OCI-LY3 (cell line): ENCODE measurements at regions not wholly inside any gene's neighbourhood (a gene's known extent, or its start where the extent isn't known, plus 50 kb on each side); places are given as distances from the start of the nearest gene placed in this dataset.

Experiments
- EZH2phosphoT487 ChIP-seq: fragments of 200-600 bp; shearing (Covaris generic); IDR thresholded peaks from 2 replicates; pipeline ENCODE4 v1.6.1; 2018; ENCODE audit warnings: antibody characterized with exemption, mixed run types, low read depth
- TF ChIP-seq, protein P1 (sequence below): fragments of 200-600, 300-600 bp; sonication (generic); IDR thresholded peaks from 2 replicates; pipeline ENCODE4 v1.5.1; 2014; ENCODE audit warnings: antibody characterized with exemption, low read length, low read depth

DNA sequence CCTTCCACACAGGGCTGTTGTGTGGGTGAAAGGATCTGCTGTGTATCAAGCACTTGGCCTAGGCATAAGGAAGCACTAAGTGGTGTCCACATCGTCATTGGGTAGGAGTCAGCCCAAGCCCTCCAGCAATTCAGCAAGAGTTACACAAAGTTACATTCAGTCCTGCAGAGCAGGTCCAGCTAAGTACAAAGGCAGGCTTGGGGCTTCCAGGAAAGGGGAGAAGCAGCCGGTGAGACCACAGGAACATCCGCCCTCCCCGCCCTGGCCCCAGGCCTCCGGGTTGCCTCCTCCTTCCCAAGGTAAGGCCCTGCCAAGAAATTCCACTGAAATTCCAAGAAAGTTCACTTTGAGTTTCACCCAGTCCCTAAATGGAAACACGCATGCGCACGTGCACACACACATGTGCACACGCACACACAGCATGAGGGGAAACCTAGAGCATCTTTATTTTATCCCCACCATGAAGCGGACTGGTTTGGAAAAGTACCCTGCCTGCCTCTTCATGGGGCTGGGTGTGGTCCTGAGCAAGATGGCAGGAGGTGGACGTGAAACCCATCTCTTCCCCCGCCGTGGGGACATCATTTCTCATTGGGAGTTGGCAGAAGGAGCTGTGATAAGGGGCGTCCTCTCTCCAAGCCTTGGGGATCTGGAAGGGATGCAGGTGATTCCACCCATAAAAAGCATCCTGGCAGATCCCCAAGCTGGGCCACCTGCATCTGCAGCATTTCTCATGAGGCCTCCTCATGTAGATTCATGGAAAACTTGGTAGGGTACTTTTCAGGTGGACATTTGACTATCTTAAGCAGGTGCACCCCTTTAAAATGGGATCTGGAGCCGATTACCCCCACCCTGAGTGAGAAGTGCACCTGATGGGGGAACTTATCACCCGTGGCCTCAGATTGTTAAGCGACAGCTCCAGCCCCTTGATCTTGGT is 69.1 kb upstream of the NANOS1 start:
- TF ChIP-seq, protein P1, sequence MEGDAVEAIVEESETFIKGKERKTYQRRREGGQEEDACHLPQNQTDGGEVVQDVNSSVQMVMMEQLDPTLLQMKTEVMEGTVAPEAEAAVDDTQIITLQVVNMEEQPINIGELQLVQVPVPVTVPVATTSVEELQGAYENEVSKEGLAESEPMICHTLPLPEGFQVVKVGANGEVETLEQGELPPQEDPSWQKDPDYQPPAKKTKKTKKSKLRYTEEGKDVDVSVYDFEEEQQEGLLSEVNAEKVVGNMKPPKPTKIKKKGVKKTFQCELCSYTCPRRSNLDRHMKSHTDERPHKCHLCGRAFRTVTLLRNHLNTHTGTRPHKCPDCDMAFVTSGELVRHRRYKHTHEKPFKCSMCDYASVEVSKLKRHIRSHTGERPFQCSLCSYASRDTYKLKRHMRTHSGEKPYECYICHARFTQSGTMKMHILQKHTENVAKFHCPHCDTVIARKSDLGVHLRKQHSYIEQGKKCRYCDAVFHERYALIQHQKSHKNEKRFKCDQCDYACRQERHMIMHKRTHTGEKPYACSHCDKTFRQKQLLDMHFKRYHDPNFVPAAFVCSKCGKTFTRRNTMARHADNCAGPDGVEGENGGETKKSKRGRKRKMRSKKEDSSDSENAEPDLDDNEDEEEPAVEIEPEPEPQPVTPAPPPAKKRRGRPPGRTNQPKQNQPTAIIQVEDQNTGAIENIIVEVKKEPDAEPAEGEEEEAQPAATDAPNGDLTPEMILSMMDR: no peak
- no peak for TF ChIP-seq EZH2phosphoT487
